ENCODE measurements at regions not wholly inside any gene's neighbourhood (a gene's known extent, or its start where the extent isn't known, plus 50 kb on each side); places are given as distances from the start of the nearest gene placed in this dataset.

DNA sequence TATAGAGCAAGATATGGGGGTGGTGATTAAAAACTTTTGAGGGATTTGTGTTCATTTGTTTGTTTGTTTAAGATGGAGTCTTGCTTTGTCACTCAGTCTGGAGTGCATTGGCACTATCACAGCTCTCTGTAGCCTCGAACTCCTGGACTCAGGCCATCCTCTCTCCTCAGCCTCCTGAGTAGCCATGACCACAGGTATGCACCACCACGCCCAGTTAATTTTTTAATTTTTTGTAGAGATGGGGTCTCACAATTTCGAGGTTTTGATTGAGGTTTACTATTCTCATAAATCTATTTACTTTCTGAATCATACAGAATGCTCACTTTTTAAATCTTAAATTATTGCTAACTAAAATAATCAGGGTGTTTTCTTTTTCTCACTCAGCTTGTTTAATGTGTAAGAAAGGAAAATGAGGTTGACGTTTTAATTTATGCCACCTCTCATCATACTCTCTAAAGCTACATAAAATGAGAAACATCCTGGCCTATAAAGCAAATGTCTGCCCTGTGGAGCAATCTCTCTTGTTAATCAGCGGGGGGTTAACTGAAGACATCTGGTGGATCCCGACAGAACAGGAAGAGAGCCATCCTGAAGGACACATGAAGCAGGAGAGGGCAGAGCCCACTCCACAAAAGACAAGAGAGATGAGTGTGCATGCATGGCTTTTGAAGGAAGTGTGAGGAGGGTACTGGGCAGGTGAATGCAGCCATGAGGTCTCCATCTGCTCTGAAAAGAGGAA, 589.1 kb upstream of the SLC8A1 start:
- Histone ChIP-seq H3K36me3 (ENCODE audit: control insufficient read depth in 2 of 2, insufficient read depth in 2 of 2, low read length in 2 of 2) (no peaks in the 10 kb centered on the region), H3K4me1 (ENCODE audit: control insufficient read depth in 2 of 2, insufficient read depth in 2 of 2, low read length in 2 of 2) (no peaks in the 10 kb centered on the region), H3K27ac (ENCODE audit: low read depth in 2 of 2, low read length in 2 of 2) (no peak overlapping the region), H3K4me3 (ENCODE audit: low read length in 2 of 2) (no peak overlapping the region), H3K27me3 (ENCODE audit: control insufficient read depth in 2 of 2, insufficient read depth in 2 of 2, low read length in 2 of 2) (no peaks in the 10 kb centered on the region), H3K9me3 (ENCODE audit: control insufficient read depth in 2 of 2, low read length in 2 of 2) (peaks cover 0 to 5% of the 10 kb centered on the region in 2 donors), H3K9ac (ENCODE audit: low read depth in 1 of 2, low read length in 2 of 2) (no peak overlapping the region)

DNA sequence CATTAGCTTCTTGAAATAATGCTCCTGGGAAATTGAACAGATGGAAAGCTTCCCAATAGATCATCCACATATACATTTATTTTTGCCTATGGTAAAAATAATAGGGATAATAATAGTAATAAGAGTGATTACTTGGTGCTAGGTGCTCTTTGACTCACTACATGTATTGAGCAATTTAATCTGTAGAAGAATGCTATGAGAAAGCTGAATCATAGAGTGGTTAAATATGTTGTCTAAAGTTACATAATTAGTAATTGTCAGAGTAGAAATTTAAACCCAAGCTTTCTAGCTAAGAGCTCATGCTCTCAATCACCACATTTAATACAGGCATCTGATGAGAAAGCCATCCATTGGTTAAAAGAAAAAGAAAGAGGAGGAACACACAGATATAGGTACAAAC, 590.5 kb upstream of the SLC8A1 start:
- Histone ChIP-seq H3K36me3 (ENCODE audit: control insufficient read depth in 2 of 2, insufficient read depth in 2 of 2, low read length in 2 of 2) (no peaks in the 10 kb centered on the region), H3K27me3 (ENCODE audit: control insufficient read depth in 2 of 2, insufficient read depth in 2 of 2, low read length in 2 of 2) (no peaks in the 10 kb centered on the region), H3K9ac (ENCODE audit: low read depth in 1 of 2, low read length in 2 of 2) (no peak overlapping the region), H3K9me3 (ENCODE audit: control insufficient read depth in 2 of 2, low read length in 2 of 2) (peaks cover 0 to 5% of the 10 kb centered on the region in 2 donors), H3K4me1 (ENCODE audit: control insufficient read depth in 2 of 2, insufficient read depth in 2 of 2, low read length in 2 of 2) (no peaks in the 10 kb centered on the region), H3K4me3 (ENCODE audit: low read length in 2 of 2) (no peak overlapping the region), H3K27ac (ENCODE audit: low read depth in 2 of 2, low read length in 2 of 2) (no peak overlapping the region)

DNA sequence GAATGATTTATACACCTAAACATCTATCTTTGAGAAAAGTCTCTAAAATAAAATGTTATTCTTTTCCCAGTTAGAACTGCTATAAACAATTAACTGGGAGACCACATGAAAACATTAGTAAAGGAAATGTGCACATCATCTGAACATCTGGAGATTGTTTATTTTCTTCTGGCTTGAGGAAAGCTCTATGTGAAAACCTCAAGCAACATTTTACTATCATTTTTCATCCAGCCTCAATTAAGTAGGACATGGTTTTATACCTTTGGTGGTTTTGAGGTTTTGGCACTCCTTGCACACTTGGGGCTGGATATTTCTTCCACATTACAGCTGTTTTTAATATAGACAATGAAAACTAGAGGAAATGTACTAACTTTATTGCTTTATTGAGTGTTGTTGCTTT, 609.5 kb upstream of the SLC8A1 start:
- H3K4me3 ChIP-seq (ENCODE audit: low read length in 2 of 2) = no peak overlapping the region
- no peak overlapping the region for H3K9ac ChIP-seq (ENCODE audit: low read depth in 1 of 2, low read length in 2 of 2)
- H3K9me3 ChIP-seq (ENCODE audit: control insufficient read depth in 2 of 2, low read length in 2 of 2) = no peaks in the 10 kb centered on the region
- H3K27me3 ChIP-seq (ENCODE audit: control insufficient read depth in 2 of 2, insufficient read depth in 2 of 2, low read length in 2 of 2) = no peaks in the 10 kb centered on the region
- no peaks in the 10 kb centered on the region for H3K4me1 ChIP-seq (ENCODE audit: control insufficient read depth in 2 of 2, insufficient read depth in 2 of 2, low read length in 2 of 2)
- no peaks in the 10 kb centered on the region for H3K36me3 ChIP-seq (ENCODE audit: control insufficient read depth in 2 of 2, insufficient read depth in 2 of 2, low read length in 2 of 2)
- no peak overlapping the region for H3K27ac ChIP-seq (ENCODE audit: low read depth in 2 of 2, low read length in 2 of 2)

DNA sequence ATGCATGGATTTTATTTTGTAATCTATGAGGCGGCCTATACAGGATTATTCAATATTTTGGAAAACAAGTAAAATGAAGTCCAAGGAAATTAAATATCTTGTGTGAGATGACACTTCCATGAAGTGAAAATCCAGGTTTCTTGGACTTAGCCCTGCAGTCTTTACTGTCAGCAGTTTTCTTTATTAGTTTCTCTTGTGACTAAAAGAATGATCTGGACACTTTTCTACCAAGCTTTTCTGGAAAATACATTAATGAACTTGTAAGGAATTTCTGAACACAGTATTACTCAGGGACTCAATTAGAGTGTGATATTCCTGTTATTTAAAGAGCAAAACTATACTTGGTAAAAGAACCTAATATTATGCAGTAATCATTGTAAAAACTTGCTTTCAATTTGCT, 610.4 kb upstream of the SLC8A1 start:
- Histone ChIP-seq H3K9ac (ENCODE audit: low read depth in 1 of 2, low read length in 2 of 2) (no peak overlapping the region), H3K9me3 (ENCODE audit: control insufficient read depth in 2 of 2, low read length in 2 of 2) (no peaks in the 10 kb centered on the region), H3K36me3 (ENCODE audit: control insufficient read depth in 2 of 2, insufficient read depth in 2 of 2, low read length in 2 of 2) (no peaks in the 10 kb centered on the region)

DNA sequence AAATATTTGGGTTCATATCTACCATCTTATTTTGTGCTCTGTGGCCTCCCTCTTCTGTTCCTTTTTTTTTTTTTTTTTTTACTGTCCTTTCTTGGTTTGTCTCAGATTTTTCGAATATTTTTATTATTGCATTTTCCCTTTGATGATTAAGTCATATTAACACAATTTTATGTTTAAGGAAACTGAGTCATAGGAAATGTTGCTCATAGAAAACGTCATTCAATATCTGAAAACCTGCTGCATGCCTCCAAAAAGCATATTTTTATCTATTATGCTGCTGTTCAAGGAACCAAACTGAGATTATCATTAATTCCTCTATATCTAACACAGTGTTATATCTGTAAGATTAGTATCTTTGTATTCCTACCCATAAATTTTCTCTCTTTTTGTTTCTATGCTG, 614.3 kb upstream of the SLC8A1 start:
- no peaks in the 10 kb centered on the region for H3K36me3 ChIP-seq (ENCODE audit: control insufficient read depth in 2 of 2, insufficient read depth in 2 of 2, low read length in 2 of 2)
- no peak overlapping the region for H3K27ac ChIP-seq (ENCODE audit: low read depth in 2 of 2, low read length in 2 of 2)
- H3K27me3 ChIP-seq (ENCODE audit: control insufficient read depth in 2 of 2, insufficient read depth in 2 of 2, low read length in 2 of 2) = no peaks in the 10 kb centered on the region
- H3K4me1 ChIP-seq (ENCODE audit: control insufficient read depth in 2 of 2, insufficient read depth in 2 of 2, low read length in 2 of 2) = no peaks in the 10 kb centered on the region
- no peak overlapping the region for H3K4me3 ChIP-seq (ENCODE audit: low read length in 2 of 2)
- no peak overlapping the region for H3K9ac ChIP-seq (ENCODE audit: low read depth in 1 of 2, low read length in 2 of 2)
- H3K9me3 ChIP-seq (ENCODE audit: control insufficient read depth in 2 of 2, low read length in 2 of 2) = no peaks in the 10 kb centered on the region

More for the DNA sequence above, 610.4 kb upstream of the SLC8A1 start:
- Histone ChIP-seq H3K27ac (ENCODE audit: low read depth in 2 of 2, low read length in 2 of 2) (no peak overlapping the region), H3K27me3 (ENCODE audit: control insufficient read depth in 2 of 2, insufficient read depth in 2 of 2, low read length in 2 of 2) (no peaks in the 10 kb centered on the region), H3K4me3 (ENCODE audit: low read length in 2 of 2) (no peak overlapping the region), H3K4me1 (ENCODE audit: control insufficient read depth in 2 of 2, insufficient read depth in 2 of 2, low read length in 2 of 2) (no peaks in the 10 kb centered on the region)

DNA sequence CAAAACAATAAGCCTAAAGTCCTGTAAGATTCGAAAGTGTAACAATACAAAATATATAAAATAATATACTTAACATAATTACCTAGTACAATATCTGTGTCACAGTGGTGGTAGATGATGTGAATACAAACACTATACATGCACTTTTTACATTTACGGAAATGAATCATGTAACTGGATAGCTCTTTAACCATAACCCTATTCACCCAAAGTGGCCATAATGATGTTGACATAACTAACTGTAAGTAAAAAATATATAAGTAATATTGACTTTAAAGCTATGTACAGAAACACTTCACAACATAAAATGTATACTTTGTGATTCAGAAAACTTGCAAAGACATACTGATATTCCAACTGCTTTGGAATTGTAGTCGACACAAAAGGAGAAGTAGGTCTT, 616.9 kb upstream of the SLC8A1 start:
- Histone ChIP-seq H3K4me3 (ENCODE audit: low read length in 2 of 2) (no peak overlapping the region), H3K9ac (ENCODE audit: low read depth in 1 of 2, low read length in 2 of 2) (no peak overlapping the region), H3K27me3 (ENCODE audit: control insufficient read depth in 2 of 2, insufficient read depth in 2 of 2, low read length in 2 of 2) (no peaks in the 10 kb centered on the region), H3K4me1 (ENCODE audit: control insufficient read depth in 2 of 2, insufficient read depth in 2 of 2, low read length in 2 of 2) (no peaks in the 10 kb centered on the region), H3K9me3 (ENCODE audit: control insufficient read depth in 2 of 2, low read length in 2 of 2) (no peaks in the 10 kb centered on the region), H3K27ac (ENCODE audit: low read depth in 2 of 2, low read length in 2 of 2) (no peak overlapping the region), H3K36me3 (ENCODE audit: control insufficient read depth in 2 of 2, insufficient read depth in 2 of 2, low read length in 2 of 2) (no peaks in the 10 kb centered on the region)

DNA sequence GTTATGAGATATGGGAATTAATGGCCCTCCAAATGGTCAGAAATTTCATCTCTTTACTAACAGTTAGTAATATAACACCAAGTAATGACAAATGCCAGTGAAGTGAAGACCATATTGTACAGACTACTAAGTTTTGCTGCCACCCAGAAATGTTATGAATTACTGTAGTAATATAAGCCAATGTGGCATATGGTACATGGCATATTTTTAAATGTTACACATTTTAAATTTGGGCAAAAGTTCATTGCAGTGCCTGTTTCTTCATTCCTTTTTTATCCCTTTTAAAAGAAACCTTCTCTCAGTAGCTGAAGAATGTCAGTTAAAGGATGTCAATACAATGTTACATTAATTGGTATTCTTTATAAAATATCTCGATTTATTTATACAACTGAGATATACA, 626.5 kb upstream of the SLC8A1 start:
- H3K4me1 ChIP-seq (ENCODE audit: control insufficient read depth in 2 of 2, insufficient read depth in 2 of 2, low read length in 2 of 2) = no peaks in the 10 kb centered on the region
- no peak overlapping the region for H3K9ac ChIP-seq (ENCODE audit: low read depth in 1 of 2, low read length in 2 of 2)
- peaks cover 3% of the 10 kb centered on the region in 2 donors for H3K9me3 ChIP-seq (ENCODE audit: control insufficient read depth in 2 of 2, low read length in 2 of 2)
- H3K27me3 ChIP-seq (ENCODE audit: control insufficient read depth in 2 of 2, insufficient read depth in 2 of 2, low read length in 2 of 2) = no peaks in the 10 kb centered on the region
- no peak overlapping the region for H3K27ac ChIP-seq (ENCODE audit: low read depth in 2 of 2, low read length in 2 of 2)
- no peaks in the 10 kb centered on the region for H3K36me3 ChIP-seq (ENCODE audit: control insufficient read depth in 2 of 2, insufficient read depth in 2 of 2, low read length in 2 of 2)
- H3K4me3 ChIP-seq (ENCODE audit: low read length in 2 of 2) = no peak overlapping the region

DNA sequence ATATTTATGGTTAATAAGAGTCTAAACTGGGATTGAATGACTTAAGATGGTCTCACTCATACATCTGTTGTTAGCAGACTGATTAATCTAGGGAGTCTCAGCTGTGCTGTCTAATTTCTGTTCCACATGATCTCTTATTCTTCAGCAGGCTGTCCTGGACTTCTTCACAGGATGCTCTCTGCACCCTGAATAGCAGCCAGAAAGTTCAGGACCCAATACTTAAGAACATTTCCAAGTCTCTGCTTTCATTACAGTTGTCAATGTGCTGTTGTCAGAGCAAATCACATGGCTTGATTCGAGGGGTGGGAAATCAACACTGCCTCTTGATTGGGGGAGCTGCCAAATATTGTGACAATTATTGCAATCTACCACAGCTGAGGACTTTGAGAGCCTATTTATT, 627.1 kb upstream of the SLC8A1 start:
- Histone ChIP-seq H3K36me3 (ENCODE audit: control insufficient read depth in 2 of 2, insufficient read depth in 2 of 2, low read length in 2 of 2) (no peaks in the 10 kb centered on the region), H3K27me3 (ENCODE audit: control insufficient read depth in 2 of 2, insufficient read depth in 2 of 2, low read length in 2 of 2) (no peaks in the 10 kb centered on the region), H3K27ac (ENCODE audit: low read depth in 2 of 2, low read length in 2 of 2) (no peak overlapping the region), H3K4me1 (ENCODE audit: control insufficient read depth in 2 of 2, insufficient read depth in 2 of 2, low read length in 2 of 2) (no peaks in the 10 kb centered on the region), H3K9me3 (ENCODE audit: control insufficient read depth in 2 of 2, low read length in 2 of 2) (peaks cover 3 to 5% of the 10 kb centered on the region in 2 donors), H3K9ac (ENCODE audit: low read depth in 1 of 2, low read length in 2 of 2) (no peak overlapping the region), H3K4me3 (ENCODE audit: low read length in 2 of 2) (no peak overlapping the region)

DNA sequence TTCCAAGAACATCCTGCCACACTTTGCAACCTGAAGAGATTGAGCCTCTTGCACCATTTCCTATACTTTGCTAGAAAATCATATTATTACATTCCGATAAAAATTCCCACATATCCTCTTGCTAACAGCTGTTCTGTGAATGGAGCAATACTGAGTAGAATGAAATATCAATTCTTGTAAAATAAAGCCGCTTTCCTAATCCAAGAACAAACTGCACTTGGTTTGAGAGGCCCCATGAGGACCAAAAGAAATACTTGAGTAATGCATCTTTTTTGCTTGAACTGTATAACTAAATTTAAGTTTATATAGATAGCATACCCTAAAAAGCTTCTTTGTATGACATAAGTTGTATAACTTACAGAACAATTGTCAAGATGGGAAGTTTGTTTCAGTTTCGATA, 632.4 kb upstream of the SLC8A1 start:
- H3K27ac ChIP-seq (ENCODE audit: low read depth in 2 of 2, low read length in 2 of 2) = no peak overlapping the region
- no peaks in the 10 kb centered on the region for H3K27me3 ChIP-seq (ENCODE audit: control insufficient read depth in 2 of 2, insufficient read depth in 2 of 2, low read length in 2 of 2)
- H3K4me3 ChIP-seq (ENCODE audit: low read length in 2 of 2) = no peak overlapping the region
- no peaks in the 10 kb centered on the region for H3K4me1 ChIP-seq (ENCODE audit: control insufficient read depth in 2 of 2, insufficient read depth in 2 of 2, low read length in 2 of 2)
- no peaks in the 10 kb centered on the region for H3K36me3 ChIP-seq (ENCODE audit: control insufficient read depth in 2 of 2, insufficient read depth in 2 of 2, low read length in 2 of 2)
- peaks cover 0 to 2% of the 10 kb centered on the region in 2 donors for H3K9me3 ChIP-seq (ENCODE audit: control insufficient read depth in 2 of 2, low read length in 2 of 2)
- H3K9ac ChIP-seq (ENCODE audit: low read depth in 1 of 2, low read length in 2 of 2) = no peak overlapping the region

DNA sequence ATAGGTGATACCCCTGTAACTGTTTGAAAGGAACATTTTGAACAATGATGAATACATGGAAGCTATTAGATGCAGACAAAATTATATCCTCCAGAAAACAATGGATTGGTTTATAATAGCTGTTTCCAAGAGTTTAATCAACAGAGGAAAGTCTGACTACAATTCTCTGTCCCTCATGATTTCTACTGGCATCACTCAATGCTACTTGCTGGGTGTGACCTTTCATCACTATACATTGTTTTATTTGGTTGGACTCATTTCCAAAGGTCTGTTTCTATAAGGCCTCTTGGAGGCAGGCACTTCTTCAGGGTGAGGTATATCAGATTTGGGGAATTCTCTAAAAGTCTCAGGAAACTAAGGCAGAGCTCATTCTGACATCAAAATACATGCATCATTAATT, 636.1 kb upstream of the SLC8A1 start:
- H3K9ac ChIP-seq (ENCODE audit: low read depth in 1 of 2, low read length in 2 of 2) = no peak overlapping the region

More for the DNA sequence above, 636.1 kb upstream of the SLC8A1 start:
- Histone ChIP-seq H3K4me1 (ENCODE audit: control insufficient read depth in 2 of 2, insufficient read depth in 2 of 2, low read length in 2 of 2) (no peaks in the 10 kb centered on the region), H3K27me3 (ENCODE audit: control insufficient read depth in 2 of 2, insufficient read depth in 2 of 2, low read length in 2 of 2) (no peaks in the 10 kb centered on the region), H3K36me3 (ENCODE audit: control insufficient read depth in 2 of 2, insufficient read depth in 2 of 2, low read length in 2 of 2) (no peaks in the 10 kb centered on the region), H3K4me3 (ENCODE audit: low read length in 2 of 2) (no peak overlapping the region), H3K9me3 (ENCODE audit: control insufficient read depth in 2 of 2, low read length in 2 of 2) (peaks cover 0 to 2% of the 10 kb centered on the region in 2 donors), H3K27ac (ENCODE audit: low read depth in 2 of 2, low read length in 2 of 2) (no peak overlapping the region)

Data from mucosa of rectum (tissue), 2 donors.